ENCODE measurements at regions not wholly inside any gene's neighbourhood (a gene's known extent, or its start where the extent isn't known, plus 50 kb on each side); places are given as distances from the start of the nearest gene placed in this dataset.

DNA sequence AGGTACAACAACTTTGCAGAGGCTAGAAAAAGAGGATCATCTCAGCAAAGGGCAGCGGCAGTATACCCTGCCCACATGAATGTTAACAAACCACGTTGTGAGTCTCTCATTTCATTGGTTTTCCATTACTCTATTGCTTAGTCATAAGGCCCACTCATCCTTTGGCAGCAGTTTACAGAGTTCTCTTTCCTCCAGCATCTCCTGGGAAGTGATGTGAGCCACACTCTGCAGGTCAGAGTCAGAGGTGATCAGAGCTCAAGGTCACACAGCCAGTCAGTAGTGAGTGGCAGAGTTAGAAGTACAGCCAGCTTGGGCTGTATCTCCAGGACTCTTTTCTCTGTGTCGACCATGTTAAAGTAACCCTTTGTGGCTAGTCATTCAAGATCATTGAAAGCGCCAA lies 599.6 kb upstream of the GRAMD2B start:
- no peaks in the 10 kb centered on the region; the same call in 1 of the 3 replicates for H3K9me3 ChIP-seq
- H3K27ac ChIP-seq: no peak overlapping the region
- DNase-seq (ENCODE audit: low read depth in 1 of 2, low spot score in 1 of 2) (no peak), FAIRE-seq (no peak), ATAC-seq (no peak)
- CTCF ChIA-PET: interaction anchor here (1.4 to 2.2 kb wide), 3 partner anchors 10 to 25 kb away, joined by 3 to 10 read pairs (median 4); no protein-coding TSS in a partner anchor
- POLR2A ChIA-PET: no interaction called here
- H3K4me1 ChIP-seq: no peaks in the 10 kb centered on the region
- H3K4me2 ChIP-seq: no peak overlapping the region
- TF ChIP-seq ELK1 (IDR thresholded peaks at IDR 0.05; ENCODE audit: low read depth, low read length): no peak
- no peak for TF ChIP-seq RFX5 (IDR thresholded peaks at IDR 0.05)
- TF ChIP-seq, protein P1, sequence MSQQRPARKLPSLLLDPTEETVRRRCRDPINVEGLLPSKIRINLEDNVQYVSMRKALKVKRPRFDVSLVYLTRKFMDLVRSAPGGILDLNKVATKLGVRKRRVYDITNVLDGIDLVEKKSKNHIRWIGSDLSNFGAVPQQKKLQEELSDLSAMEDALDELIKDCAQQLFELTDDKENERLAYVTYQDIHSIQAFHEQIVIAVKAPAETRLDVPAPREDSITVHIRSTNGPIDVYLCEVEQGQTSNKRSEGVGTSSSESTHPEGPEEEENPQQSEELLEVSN (IDR thresholded peaks at IDR 0.05; ENCODE audit: borderline replicate concordance, low read depth): no peak
- no peak for TF ChIP-seq SREBF2 (IDR thresholded peaks at IDR 0.05)
- TF ChIP-seq ZNF302 (CRISPR knock-in tag; IDR thresholded peaks at IDR 0.05): no peak
- TF ChIP-seq ATOH8 (CRISPR knock-in tag; IDR thresholded peaks at IDR 0.05; ENCODE audit: low read depth): no peak
- no peak for TF ChIP-seq POLR2A (IDR thresholded peaks at IDR 0.05; ENCODE audit: low read length)
- TF ChIP-seq, protein P2, sequence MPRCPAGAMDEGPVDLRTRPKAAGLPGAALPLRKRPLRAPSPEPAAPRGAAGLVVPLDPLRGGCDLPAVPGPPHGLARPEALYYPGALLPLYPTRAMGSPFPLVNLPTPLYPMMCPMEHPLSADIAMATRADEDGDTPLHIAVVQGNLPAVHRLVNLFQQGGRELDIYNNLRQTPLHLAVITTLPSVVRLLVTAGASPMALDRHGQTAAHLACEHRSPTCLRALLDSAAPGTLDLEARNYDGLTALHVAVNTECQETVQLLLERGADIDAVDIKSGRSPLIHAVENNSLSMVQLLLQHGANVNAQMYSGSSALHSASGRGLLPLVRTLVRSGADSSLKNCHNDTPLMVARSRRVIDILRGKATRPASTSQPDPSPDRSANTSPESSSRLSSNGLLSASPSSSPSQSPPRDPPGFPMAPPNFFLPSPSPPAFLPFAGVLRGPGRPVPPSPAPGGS (IDR thresholded peaks at IDR 0.05): no peak
- no peak for TF ChIP-seq CEBPB (IDR thresholded peaks at IDR 0.05)
- 44% methylated on average over 4 of the region's 4 CpGs for WGBS (ENCODE audit: missing lambda C conversion rate)
- H3K4me3 ChIP-seq: no peak overlapping the region

- no peaks in the 10 kb centered on the region for H3K4me1 ChIP-seq
- POLR2A ChIA-PET: no interaction called here
- H3K9me3 ChIP-seq: no peaks in the 10 kb centered on the region; the same call in 1 of the 3 replicates
- CTCF ChIA-PET: no interaction called here
- H3K27ac ChIP-seq: no peak overlapping the region
- ATAC-seq (no peak), DNase-seq (ENCODE audit: low read depth in 1 of 2, low spot score in 1 of 2) (no peak), FAIRE-seq (no peak)
- TF ChIP-seq JUN (IDR thresholded peaks at IDR 0.05): no peak
- TF ChIP-seq CHD2 (IDR thresholded peaks at IDR 0.05; ENCODE audit: low read length, partially characterized antibody): no peak
- no peak for TF ChIP-seq ZNF302 (CRISPR knock-in tag; IDR thresholded peaks at IDR 0.05)
- TF ChIP-seq HDAC2 (IDR thresholded peaks at IDR 0.05): no peak
- no peak for TF ChIP-seq POLR2AphosphoS2 (conservative IDR thresholded peaks at IDR 0.05; ENCODE audit: low read length)
- TF ChIP-seq, protein P3, sequence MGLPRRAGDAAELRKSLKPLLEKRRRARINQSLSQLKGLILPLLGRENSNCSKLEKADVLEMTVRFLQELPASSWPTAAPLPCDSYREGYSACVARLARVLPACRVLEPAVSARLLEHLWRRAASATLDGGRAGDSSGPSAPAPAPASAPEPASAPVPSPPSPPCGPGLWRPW (IDR thresholded peaks at IDR 0.05): no peak
- H3K4me3 ChIP-seq: no peak overlapping the region
- H3K4me2 ChIP-seq: no peak overlapping the region
These were observed 597.0 kb upstream of the GRAMD2B start for GRCh38 chr5:125826214-125826613.

GRCh38 chr5:125829349-125829748 lies 593.9 kb upstream of the GRAMD2B start:
- Histone ChIP-seq H3K27ac (no peak overlapping the region), H3K4me2 (no peak overlapping the region), H3K4me3 (no peak overlapping the region), H3K9me3 (no peaks in the 10 kb centered on the region; the same call in 2 of the 3 replicates), H3K4me1 (no peaks in the 10 kb centered on the region)
- POLR2A ChIA-PET: no interaction called here
- CTCF ChIA-PET: no interaction called here
- TF ChIP-seq RAD21 (conservative IDR thresholded peaks at IDR 0.05 in 1 of 2, IDR thresholded peaks at IDR 0.05 in 1 of 2) (no peak), CBX2 (IDR thresholded peaks at IDR 0.05; ENCODE audit: borderline replicate concordance, low read depth) (no peak), GATA3 (IDR thresholded peaks at IDR 0.05; ENCODE audit: borderline replicate concordance) (no peak), CTCF (IDR thresholded peaks at IDR 0.05) (no peak), FOXS1 (CRISPR knock-in tag; IDR thresholded peaks at IDR 0.05) (no peak), KDM1A (IDR thresholded peaks at IDR 0.05; ENCODE audit: low read depth) (no peak), RCOR1 (IDR thresholded peaks at IDR 0.05; ENCODE audit: low read depth, low read length) (no peak), CHD4 (IDR thresholded peaks at IDR 0.05; ENCODE audit: borderline replicate concordance) (no peak), FOSB (CRISPR knock-in tag; IDR thresholded peaks at IDR 0.05) (no peak), JUN (IDR thresholded peaks at IDR 0.05) (no peak), ESRRA (IDR thresholded peaks at IDR 0.05; ENCODE audit: borderline replicate concordance, low read length) (no peak), HOXA7 (CRISPR knock-in tag; IDR thresholded peaks at IDR 0.05) (no peak), NFE2L2 (conservative IDR thresholded peaks at IDR 0.05; ENCODE audit: low read length) (no peak), ELK1 (IDR thresholded peaks at IDR 0.05; ENCODE audit: low read depth, low read length) (no peak), CHD2 (IDR thresholded peaks at IDR 0.05; ENCODE audit: low read length, partially characterized antibody) (no peak)
- TF ChIP-seq, protein P3 (IDR thresholded peaks at IDR 0.05): no peak
- whole genome bisulfite sequencing (ENCODE audit: missing lambda C conversion rate): 23% methylated on average over 4 of the region's 4 CpGs
- FAIRE-seq (no peak), ATAC-seq (no peak), DNase-seq (ENCODE audit: low read depth in 1 of 2, low spot score in 1 of 2) (no peak)
